ENCODE measurements at regions not wholly inside any gene's neighbourhood (a gene's known extent, or its start where the extent isn't known, plus 50 kb on each side); places are given as distances from the start of the nearest gene placed in this dataset.
A peak's percentile ranks its signal among the peaks of the same experiment; 100 is the strongest.
"Not testable (repeated sequence)": the region's sequence is repeated elsewhere in the genome, so short reads cannot be mapped to it uniquely, and the experiment has no call there.

DNA sequence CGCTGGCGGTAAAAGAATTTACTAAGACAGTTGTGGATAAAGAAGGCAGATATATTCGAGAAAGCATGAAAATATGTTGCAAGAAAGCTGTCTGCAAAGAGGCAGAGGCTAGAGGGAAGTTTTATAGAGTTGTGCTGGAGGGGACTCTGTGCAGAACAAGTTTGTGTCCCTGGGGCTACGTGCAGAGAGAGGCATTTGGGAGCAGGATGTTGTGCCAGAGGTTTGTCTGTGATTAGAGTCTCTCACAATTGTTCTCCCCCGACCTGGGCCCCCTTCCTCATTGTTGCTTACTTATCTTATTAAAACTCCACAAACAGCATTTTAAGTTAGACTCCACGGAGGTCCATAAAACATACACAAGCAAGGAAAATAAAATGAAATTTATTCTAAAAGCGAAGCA lies 831.3 kb downstream of the NLGN4X start:
- TF ChIP-seq GATA1 (IDR thresholded peaks at IDR 0.05; ENCODE audit: low read depth, low read length) (no peak), POLR2A (IDR thresholded peaks at IDR 0.05; ENCODE audit: low read length) (no peak)
- DNase-seq: no peak

DNA sequence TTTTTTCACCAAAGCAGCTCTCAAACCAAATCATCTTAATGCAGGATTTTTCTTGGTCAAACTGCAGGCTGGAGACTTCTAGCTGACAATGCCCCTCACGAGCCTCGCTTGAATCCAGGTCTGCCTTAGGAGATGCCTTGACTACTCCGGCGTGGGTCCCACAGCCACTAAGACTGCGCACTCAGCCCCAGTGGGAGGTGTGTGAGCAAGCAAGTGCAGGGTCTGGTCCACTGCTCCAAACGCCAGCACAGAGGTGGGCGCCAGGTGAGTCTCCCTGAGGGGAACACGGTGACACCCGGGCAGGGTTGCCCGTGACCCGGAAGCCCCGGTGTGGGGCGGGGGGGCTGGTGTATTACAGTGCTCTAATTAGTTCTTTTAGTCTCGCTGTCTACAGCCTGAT lies 838.3 kb downstream of the NLGN4X start:
- TF ChIP-seq GATA1 (IDR thresholded peaks at IDR 0.05; ENCODE audit: low read depth, low read length) (no peak), POLR2A (IDR thresholded peaks at IDR 0.05; ENCODE audit: low read length) (no peak)
- DNase-seq: no peak

- no peak for DNase-seq
- TF ChIP-seq GATA1 (IDR thresholded peaks at IDR 0.05; ENCODE audit: low read depth, low read length) (no peak), POLR2A (IDR thresholded peaks at IDR 0.05; ENCODE audit: low read length) (no peak)
Measured at GRCh38 chrX:5388087-5388486, 840.6 kb downstream of the NLGN4X start.

DNA sequence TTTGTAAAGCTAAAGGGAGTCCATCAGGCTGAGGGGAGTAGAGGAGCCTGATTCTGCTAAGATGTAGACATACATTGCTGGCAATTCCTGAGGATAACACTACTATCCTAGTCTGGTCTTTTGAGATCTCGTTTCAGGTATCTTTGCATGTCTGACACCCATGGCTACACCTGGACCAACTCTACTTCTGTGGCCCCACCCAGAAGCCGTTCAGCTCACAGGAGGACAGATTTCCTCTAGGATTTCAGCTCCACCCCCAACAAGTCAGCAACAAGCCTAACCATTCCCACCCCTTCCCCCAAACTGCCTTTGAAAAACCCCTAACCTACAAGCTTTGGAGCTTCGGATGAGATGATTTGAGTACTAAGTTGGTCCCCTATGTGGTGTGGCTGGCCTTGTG lies 848.2 kb downstream of the NLGN4X start:
- no peak for TF ChIP-seq GATA1 (IDR thresholded peaks at IDR 0.05; ENCODE audit: low read depth, low read length)
- TF ChIP-seq POLR2A (IDR thresholded peaks at IDR 0.05; ENCODE audit: low read length): no peak
- DNase-seq: no peak

DNA sequence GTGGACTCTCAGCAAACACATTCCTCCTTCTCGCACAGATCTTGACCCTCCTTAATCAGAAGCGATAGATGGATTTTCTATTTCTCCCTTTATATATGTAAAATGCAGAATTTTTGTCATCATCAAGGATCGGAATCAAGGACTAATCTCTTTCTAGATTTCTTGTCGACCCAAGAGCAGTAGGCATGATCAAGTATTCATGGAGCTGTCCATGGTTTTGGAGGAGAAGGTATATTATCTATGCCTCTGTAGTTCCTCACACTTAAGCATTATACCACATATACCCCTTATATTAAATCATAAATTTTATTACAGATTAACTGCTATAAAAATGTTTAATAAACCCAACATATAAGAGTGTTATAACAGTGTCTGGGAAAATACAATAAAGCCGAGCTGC lies 886.8 kb downstream of the NLGN4X start:
- DNase-seq: no peak
- no peak for TF ChIP-seq GATA1 (IDR thresholded peaks at IDR 0.05; ENCODE audit: low read depth, low read length)
- no peak for TF ChIP-seq POLR2A (IDR thresholded peaks at IDR 0.05; ENCODE audit: low read length)

GRCh38 chrX:5337160-5337559 lies 891.5 kb downstream of the NLGN4X start:
- no peak for TF ChIP-seq POLR2A (IDR thresholded peaks at IDR 0.05; ENCODE audit: low read length)
- TF ChIP-seq GATA1 (IDR thresholded peaks at IDR 0.05; ENCODE audit: low read depth, low read length): no peak
- no peak for DNase-seq

- no peak for TF ChIP-seq GATA1 (IDR thresholded peaks at IDR 0.05; ENCODE audit: low read depth, low read length)
- peak in 1 of 2 experiments; percentile 54 for DNase-seq
Measured at GRCh38 chrX:5324546-5324945, 904.1 kb downstream of the NLGN4X start.

GRCh38 chrX:5314148-5314547 lies 914.5 kb downstream of the NLGN4X start:
- DNase-seq: no peak
- TF ChIP-seq GATA1 (IDR thresholded peaks at IDR 0.05; ENCODE audit: low read depth, low read length) (no peak), POLR2A (IDR thresholded peaks at IDR 0.05; ENCODE audit: low read length) (no peak)

DNA sequence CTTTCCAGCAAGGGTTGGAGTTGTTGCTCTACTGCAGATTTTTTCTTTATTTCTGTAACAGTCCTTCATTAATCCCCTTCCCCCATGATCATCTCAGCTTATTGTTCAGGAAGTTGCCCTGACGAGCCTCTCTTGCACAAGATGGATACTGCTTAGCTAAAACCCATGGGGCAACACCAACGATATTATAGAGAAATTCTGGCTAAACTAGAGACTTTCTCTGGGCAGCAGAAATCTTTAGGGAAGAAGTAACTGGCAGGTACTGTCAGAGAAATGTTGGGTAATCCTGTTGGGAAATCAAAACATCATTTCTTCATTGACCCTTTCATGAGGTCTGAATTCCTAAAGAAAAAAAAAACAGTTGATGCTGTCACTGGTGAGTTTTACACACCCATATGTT lies 921.3 kb downstream of the NLGN4X start:
- TF ChIP-seq GATA1 (IDR thresholded peaks at IDR 0.05; ENCODE audit: low read depth, low read length) (no peak), POLR2A (IDR thresholded peaks at IDR 0.05; ENCODE audit: low read length) (no peak)
- DNase-seq: no peak

- DNase-seq: peak in 1 of 2 experiments; percentile 6
- TF ChIP-seq POLR2A (IDR thresholded peaks at IDR 0.05; ENCODE audit: low read length): no peak
- no peak for TF ChIP-seq GATA1 (IDR thresholded peaks at IDR 0.05; ENCODE audit: low read depth, low read length)
Measured at GRCh38 chrX:5306654-5307121, 922.0 kb downstream of the NLGN4X start.

- DNase-seq: no peak
- TF ChIP-seq GATA1 (IDR thresholded peaks at IDR 0.05; ENCODE audit: low read depth, low read length) (no peak), POLR2A (IDR thresholded peaks at IDR 0.05; ENCODE audit: low read length) (no peak)
Measured at GRCh38 chrX:5305452-5305851, 923.2 kb downstream of the NLGN4X start.

- no peak for DNase-seq
- TF ChIP-seq GATA1 (IDR thresholded peaks at IDR 0.05; ENCODE audit: low read depth, low read length) (no peak), POLR2A (IDR thresholded peaks at IDR 0.05; ENCODE audit: low read length) (no peak)
Measured at GRCh38 chrX:5295004-5295403, 933.7 kb downstream of the NLGN4X start.

- TF ChIP-seq GATA1 (IDR thresholded peaks at IDR 0.05; ENCODE audit: low read depth, low read length): no peak
- no peak for TF ChIP-seq POLR2A (IDR thresholded peaks at IDR 0.05; ENCODE audit: low read length)
- no peak for DNase-seq
Measured at GRCh38 chrX:5290635-5291034, 938.0 kb downstream of the NLGN4X start.

DNA sequence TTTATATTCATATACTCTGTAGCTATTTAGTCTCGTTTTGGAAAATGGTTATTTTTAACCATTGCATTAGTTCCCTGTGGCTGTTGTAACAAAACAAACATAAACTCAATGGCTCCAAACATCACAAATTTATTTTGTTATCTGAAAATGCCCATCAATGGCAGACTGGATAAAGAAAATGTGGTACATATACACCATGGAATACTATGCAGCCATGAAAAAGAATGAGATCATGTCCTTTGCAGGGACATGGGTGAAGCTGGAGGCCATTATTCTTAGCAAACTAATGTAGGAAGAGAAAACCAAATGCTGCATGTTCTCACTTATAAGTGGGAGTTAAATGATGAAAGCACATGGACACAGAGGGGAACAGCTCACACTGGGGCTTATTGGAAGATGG lies 938.7 kb downstream of the NLGN4X start:
- DNase-seq: not testable (repeated sequence)

GRCh38 chrX:5278908-5279307 lies 949.8 kb downstream of the NLGN4X start:
- TF ChIP-seq POLR2A (IDR thresholded peaks at IDR 0.05; ENCODE audit: low read length) (no peak), GATA1 (IDR thresholded peaks at IDR 0.05; ENCODE audit: low read depth, low read length) (no peak)
- no peak for DNase-seq

DNA sequence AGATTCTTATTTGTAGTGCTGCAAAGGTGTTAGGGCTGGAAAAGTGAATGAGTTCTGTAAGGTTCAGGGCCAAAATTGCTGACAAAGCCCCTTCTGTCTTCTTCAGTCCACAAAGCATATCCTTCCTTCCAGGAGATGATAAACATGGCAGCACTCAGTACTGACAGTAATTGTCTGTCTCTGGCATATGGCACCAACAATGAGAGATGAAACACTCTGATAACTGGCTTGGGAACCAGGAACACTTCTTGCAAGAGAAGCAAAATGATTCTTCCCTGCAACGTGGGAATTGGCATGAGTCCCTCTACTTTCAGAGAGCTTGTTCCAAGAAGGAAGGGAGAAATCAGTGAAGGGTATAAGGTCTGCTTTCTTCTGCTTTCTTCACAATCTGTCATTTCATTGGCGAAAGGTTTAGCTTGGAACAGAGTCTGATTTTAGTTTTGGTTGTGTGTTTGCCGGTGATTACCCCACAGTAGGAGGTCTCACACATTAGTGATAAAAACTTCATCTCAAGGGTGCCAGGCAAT lies 963.3 kb downstream of the NLGN4X start:
- no peak for DNase-seq

More for the DNA sequence above, 963.3 kb downstream of the NLGN4X start:
- TF ChIP-seq POLR2A (IDR thresholded peaks at IDR 0.05; ENCODE audit: low read length) (no peak), GATA1 (IDR thresholded peaks at IDR 0.05; ENCODE audit: low read depth, low read length) (no peak)

Data from erythroblast (primary cell).